Choroid plexus epithelial cell (primary cell): ENCODE measurements at regions not wholly inside any gene's neighbourhood (a gene's known extent, or its start where the extent isn't known, plus 50 kb on each side); places are given as distances from the start of the nearest gene placed in this dataset.
A peak's percentile ranks its signal among the peaks of the same experiment; 100 is the strongest.

Experiments used
- DNase-seq: peaks from one replicate; pipeline ENCODE4 v3.0.0-alpha.2; 2010; ENCODE audit warnings: low read depth
- H3K4me3 ChIP-seq: 2 replicates; pipeline ENCODE4 v1.5.1; 2011; ENCODE audit warnings: low read depth, mild to moderate bottlenecking, control low read depth, low read length, moderate library complexity
- CTCF ChIP-seq: conservative IDR thresholded peaks from 2 replicates; pipeline ENCODE4 v1.5.1; 2011; ENCODE audit warnings: low read depth, mild to moderate bottlenecking, control low read depth, inconsistent platforms, low read length, moderate library complexity

GRCh38 chr17:63125987-63126386 lies 160.0 kb downstream of the TANC2 start:
- no peak overlapping the region for H3K4me3 ChIP-seq
- no peak for TF ChIP-seq CTCF
- no peak for DNase-seq

GRCh38 chr17:63126607-63127006 lies 160.6 kb downstream of the TANC2 start:
- no peak for DNase-seq
- no peak overlapping the region for H3K4me3 ChIP-seq
- no peak for TF ChIP-seq CTCF

DNA sequence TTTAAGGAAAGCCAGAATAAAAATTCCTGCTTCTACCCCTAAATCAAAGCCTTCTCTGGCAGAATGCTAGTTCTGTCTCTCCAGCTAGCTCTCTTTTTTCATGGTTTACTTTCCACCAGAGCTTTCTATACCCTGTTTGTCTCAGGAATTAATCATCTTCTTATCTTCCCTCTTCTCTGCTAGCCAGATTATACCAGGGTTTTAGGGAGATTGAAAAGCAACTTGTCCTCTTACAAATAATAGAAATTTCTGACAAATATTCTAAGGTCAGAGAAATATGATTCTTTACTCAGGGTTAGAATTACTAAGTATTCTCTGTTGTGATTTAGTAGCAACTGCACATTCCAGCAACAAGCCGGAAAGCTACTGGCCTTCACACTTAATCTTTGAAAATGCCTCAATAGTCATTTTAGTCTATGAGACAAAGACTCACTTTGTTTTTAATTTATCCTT lies 166.4 kb downstream of the TANC2 start:
- peak; percentile 44 for DNase-seq
- TF ChIP-seq CTCF: no peak
- no peak overlapping the region for H3K4me3 ChIP-seq

DNA sequence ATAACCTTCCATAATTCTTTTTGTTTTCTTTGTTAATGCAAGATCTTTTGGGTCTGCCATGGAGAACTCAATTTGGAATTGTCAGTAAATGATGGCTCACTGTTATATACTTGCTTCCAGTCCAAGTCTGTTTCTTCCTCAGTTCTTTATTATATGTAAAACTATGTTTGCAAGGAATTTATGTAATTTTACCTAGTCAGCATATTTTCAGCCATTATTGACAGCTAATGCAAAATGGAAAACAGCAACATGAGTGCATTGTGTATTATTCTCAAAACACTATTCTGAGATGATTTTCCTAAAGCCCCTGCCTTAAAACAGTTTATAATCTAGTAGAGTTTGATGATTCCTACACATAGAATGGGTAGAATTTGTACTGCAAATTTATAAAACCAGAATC lies 167.5 kb downstream of the TANC2 start:
- DNase-seq: no peak
- TF ChIP-seq CTCF: no peak
- H3K4me3 ChIP-seq: no peak overlapping the region

DNA sequence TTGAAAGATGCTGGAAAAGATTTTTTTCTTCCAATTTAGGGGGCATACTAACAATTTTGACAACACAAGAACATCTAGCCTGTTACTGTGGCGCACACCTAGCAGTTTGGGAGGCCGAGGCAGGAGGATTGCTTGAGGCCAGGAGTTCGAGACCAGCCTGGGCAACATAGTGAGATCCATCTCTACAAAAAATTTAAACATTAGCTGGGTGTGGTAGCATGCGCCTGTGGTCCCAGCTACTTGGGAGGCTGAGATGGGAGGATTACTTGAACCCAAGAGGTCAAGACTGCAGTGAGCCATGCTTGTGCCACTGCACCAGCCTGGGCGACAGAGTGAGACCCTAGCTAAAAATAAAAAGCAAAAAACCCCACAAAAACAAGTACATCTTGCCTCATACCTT lies 168.8 kb downstream of the TANC2 start:
- no peak for TF ChIP-seq CTCF
- no peak overlapping the region for H3K4me3 ChIP-seq
- DNase-seq: no peak

DNA sequence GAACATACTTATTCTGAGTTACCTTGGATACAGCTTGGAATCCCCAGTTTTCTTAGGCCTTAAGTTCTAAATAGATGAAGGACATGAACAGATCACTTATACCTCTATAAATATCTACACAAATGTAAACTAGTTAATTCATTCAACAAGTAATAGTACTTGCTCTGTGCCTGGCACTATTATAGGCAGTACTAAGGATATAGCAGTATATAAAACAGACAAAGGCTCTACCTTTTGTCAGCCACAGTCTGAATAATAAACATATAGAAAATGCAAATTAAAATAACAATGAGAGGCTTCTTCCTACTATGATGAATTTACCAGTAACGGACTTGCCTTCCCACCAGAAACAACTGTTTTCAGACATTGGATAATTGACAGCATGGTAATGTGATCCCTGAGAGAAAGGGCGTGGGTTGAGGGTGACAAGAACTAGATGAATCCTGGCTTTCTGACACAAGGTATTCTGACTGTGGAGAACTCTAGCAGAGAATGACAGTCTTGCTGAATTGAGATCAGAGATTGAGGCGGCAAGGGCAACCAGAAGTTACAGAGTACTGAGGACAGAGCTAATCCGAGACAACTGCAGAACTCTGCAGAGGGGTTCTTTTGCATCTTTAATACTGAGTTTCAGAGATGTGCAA lies 170.5 kb downstream of the TANC2 start:
- TF ChIP-seq CTCF: no peak
- H3K4me3 ChIP-seq: no peak overlapping the region
- DNase-seq: no peak

GRCh38 chr17:63137163-63137562 lies 171.1 kb downstream of the TANC2 start:
- DNase-seq: no peak
- H3K4me3 ChIP-seq: no peak overlapping the region
- no peak for TF ChIP-seq CTCF
